Psoas muscle (tissue), 7 donors: ENCODE measurements at regions not wholly inside any gene's neighbourhood (a gene's known extent, or its start where the extent isn't known, plus 50 kb on each side); places are given as distances from the start of the nearest gene placed in this dataset.

Experiments used
- ATAC-seq, 4 donors: fragments of 200-7000 bp; cut with Tn5 transposase; one replicate each; pipeline ENCODE4 v1.9.1; 2020; ENCODE audit warnings: moderate library complexity in 3 of 4, mild to moderate bottlenecking in 2 of 4
- DNase-seq, 2 donors: peaks; one replicate each; pipeline ENCODE4 v3.0.0-alpha.2; 2020
- H3K27ac ChIP-seq: fragments of 200-600 bp; one replicate; pipeline ENCODE4 v1.8.0; 2022
- H3K27me3 ChIP-seq, 3 donors: fragments of 200-600 bp in 1 of 3; one replicate each; pipeline versions ENCODE4 v1.6.1 to v1.8.0; 2013 to 2022; ENCODE audit warnings: low read length in 2 of 3, mild to moderate bottlenecking in 2 of 3, moderate library complexity in 1 of 3; ENCODE audit not compliant: insufficient read depth in 3 of 3
- H3K36me3 ChIP-seq, 2 donors: fragments of 200-600 bp in 1 of 2; one replicate each; pipeline versions ENCODE4 v1.6.1 to v1.8.0; 2013 to 2022; ENCODE audit warnings: low read depth in 1 of 2, mild to moderate bottlenecking in 1 of 2, moderate library complexity in 1 of 2; ENCODE audit not compliant: insufficient read depth in 1 of 2
- H3K4me1 ChIP-seq: fragments of 200-600 bp; one replicate; pipeline ENCODE4 v1.8.0; 2022
- H3K4me3 ChIP-seq: fragments of 200-600 bp; one replicate; pipeline ENCODE4 v1.8.0; 2022; ENCODE audit warnings: mild to moderate bottlenecking
- H3K9me3 ChIP-seq: fragments of 200-600 bp; one replicate; pipeline ENCODE4 v1.8.0; 2022
- CTCF ChIP-seq: fragments of 200-600 bp; IDR thresholded peaks from one replicate; pipeline ENCODE4 v1.8.0; 2022; ENCODE audit warnings: antibody characterized with exemption
- WGBS, 3 donors: extraction: QIAGEN DNeasy Blood & Tissue Kit; methylation state at CpG; one replicate each; pipeline versions ENCODE4 v1.1.6 to v1.1.7; 2013; 5-methylcytosine and 5-hydroxymethylcytosine counted together
- intact Hi-C, 2 donors: fragments of 100-400 bp; cut with DNase I; formaldehyde crosslinking; loops; one replicate each; pipeline versions ENCODE4 v1.11.0 to v1.14.2; 2022
- donor health status: healthy with polysubstance abuse.
- donor health status: DM: no; HTN: no; CAD: no; lungs with moderate emphysema.
- donor health status: Bipolar disorder and iron deficiency.
- donor health status: healthy.
- donor health status: DM: yes; HTN: yes; CAD: no.
- donor health status: DM: no; HTN: no; CAD: no.
- donor health status: DM: yes; HTN: yes; CAD: no.

GRCh38 chr1:238153253-238153652, 262.5 kb upstream of the ZP4 start:
- Histone ChIP-seq H3K36me3 (no peaks in the 10 kb centered on the region), H3K4me1 (no peaks in the 10 kb centered on the region)
- 79 to 85% (median 80%) methylated on average over 2 of the region's 2 CpGs for WGBS, 3 donors

DNA sequence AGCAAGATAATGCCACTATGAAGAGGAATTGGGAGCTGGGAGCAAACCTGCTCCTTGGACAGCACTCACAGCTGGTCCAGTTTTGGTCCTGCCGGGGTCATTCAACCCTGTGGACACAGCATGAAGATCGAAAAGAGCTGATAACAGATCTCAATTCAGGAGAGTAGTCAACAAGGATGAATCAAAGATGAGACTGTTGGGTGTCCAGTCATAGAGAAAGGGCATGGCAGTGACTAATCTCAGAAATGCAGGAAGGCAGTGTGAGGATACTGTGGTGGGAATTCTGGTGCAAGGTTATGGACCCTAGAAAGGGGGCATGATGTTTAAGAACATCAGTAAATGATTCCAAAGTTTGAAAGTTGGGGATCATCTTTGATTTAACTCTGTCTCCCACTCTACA, 261.4 kb upstream of the ZP4 start:
- intact Hi-C loops = no loop called here
- Histone ChIP-seq H3K4me3 (no peak overlapping the region), H3K27ac (no peak overlapping the region), H3K4me1 (no peaks in the 10 kb centered on the region), H3K9me3 (no peaks in the 10 kb centered on the region), H3K27me3 (no peaks in the 10 kb centered on the region), H3K36me3 (no peaks in the 10 kb centered on the region)
- no peak for TF ChIP-seq CTCF
- DNase-seq (no peak), ATAC-seq (no peak)
- WGBS, 3 donors = 62 to 73% (median 65%) methylated on average over 2 of the region's 2 CpGs

More at GRCh38 chr1:238153253-238153652, 262.5 kb upstream of the ZP4 start:
- H3K9me3 ChIP-seq = no peaks in the 10 kb centered on the region
- TF ChIP-seq CTCF = no peak
- no peak for ATAC-seq
- intact Hi-C loops = no loop called here
- no peak overlapping the region for H3K27ac ChIP-seq
- H3K27me3 ChIP-seq = no peaks in the 10 kb centered on the region
- DNase-seq = no peak
- H3K4me3 ChIP-seq = no peak overlapping the region

DNA sequence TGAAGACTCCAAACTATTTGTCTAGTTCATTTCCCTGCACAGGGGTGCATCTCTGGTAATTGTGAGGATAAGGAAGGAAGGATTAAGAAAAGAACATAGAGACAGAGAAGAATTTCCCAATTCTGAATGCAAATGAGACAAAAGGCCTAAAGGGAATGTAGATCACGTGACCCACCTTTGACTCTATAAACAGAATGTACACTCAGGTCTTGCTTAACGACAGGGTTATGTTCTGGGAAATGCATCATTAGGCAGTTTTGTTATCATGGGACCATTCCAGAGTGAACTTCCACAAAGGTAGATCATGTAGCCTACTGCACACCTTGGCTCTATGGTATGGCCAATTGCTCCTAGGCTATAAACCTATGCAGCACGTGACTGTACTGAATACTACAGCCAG, 252.3 kb upstream of the ZP4 start:
- ATAC-seq = no peak
- H3K27me3 ChIP-seq = no peaks in the 10 kb centered on the region
- no peak for DNase-seq
- no peaks in the 10 kb centered on the region for H3K4me1 ChIP-seq
- no peak overlapping the region for H3K27ac ChIP-seq
- 70 to 75% (median 75%) methylated on average over 3 of the region's 3 CpGs for WGBS, 3 donors
- no peak overlapping the region for H3K4me3 ChIP-seq
- TF ChIP-seq CTCF = no peak
- intact Hi-C loops = no loop called here
- H3K9me3 ChIP-seq = no peaks in the 10 kb centered on the region
- H3K36me3 ChIP-seq = no peaks in the 10 kb centered on the region

- DNase-seq (no peak), ATAC-seq (no peak)
- Histone ChIP-seq H3K4me3 (no peak overlapping the region), H3K27ac (no peak overlapping the region), H3K36me3 (no peaks in the 10 kb centered on the region), H3K27me3 (no peaks in the 10 kb centered on the region), H3K9me3 (no peaks in the 10 kb centered on the region), H3K4me1 (no peaks in the 10 kb centered on the region)
- no peak for TF ChIP-seq CTCF
- 9 to 44% (median 21%) methylated on average over 1 of the region's 1 CpG for WGBS, 3 donors
- intact Hi-C loops = no loop called here
Measured at GRCh38 chr1:238141353-238141752, 250.6 kb upstream of the ZP4 start.

DNA sequence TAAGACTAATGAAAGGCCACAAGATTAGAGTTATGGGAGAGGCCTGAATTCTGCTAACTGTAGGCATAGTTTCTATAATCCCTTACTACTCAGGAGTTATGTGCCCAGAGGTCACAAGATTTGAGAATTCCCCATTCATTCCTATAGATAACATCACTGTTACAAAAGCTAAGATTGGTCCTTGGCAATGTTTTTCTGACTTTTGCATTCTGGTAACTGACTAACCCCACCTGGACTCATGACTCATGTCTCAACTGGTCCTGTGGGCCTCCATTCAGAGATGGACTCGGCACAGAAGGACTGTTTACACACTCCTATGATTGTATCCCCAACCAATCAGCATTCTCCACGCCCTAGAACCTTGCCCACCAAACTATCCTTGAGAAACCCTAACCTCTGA, 249.0 kb upstream of the ZP4 start:
- DNase-seq (no peak), ATAC-seq (no peak)
- TF ChIP-seq CTCF = no peak
- Histone ChIP-seq H3K27me3 (no peaks in the 10 kb centered on the region), H3K4me1 (no peaks in the 10 kb centered on the region), H3K36me3 (no peaks in the 10 kb centered on the region), H3K9me3 (no peaks in the 10 kb centered on the region), H3K4me3 (no peak overlapping the region), H3K27ac (no peak overlapping the region)
- intact Hi-C loops = no loop called here
- 26 to 40% (median 30%) methylated on average over 2 of the region's 2 CpGs for WGBS, 3 donors
